ENCODE measurements at regions not wholly inside any gene's neighbourhood (a gene's known extent, or its start where the extent isn't known, plus 50 kb on each side); places are given as distances from the start of the nearest gene placed in this dataset.
"Not testable (repeated sequence)": the region's sequence is repeated elsewhere in the genome, so short reads cannot be mapped to it uniquely, and the experiment has no call there.

DNA sequence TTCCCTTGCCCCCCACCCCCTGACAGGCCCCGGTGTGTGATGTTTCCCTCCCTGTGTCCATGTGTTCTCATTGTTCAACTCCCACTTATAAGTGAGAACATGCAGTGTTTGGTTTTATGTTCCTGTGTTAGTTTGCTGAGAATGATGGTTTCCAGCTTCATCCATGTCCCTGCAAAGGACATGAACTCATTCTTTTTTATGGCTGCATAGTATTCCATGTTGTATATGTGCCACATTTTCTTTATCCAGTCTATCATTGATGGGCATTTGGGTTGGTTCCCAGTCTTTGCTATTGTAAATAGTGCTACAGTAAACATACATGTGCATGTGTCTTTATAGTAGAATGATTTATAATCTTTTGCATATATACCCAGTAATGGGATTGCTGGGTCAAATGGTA lies 287.4 kb downstream of the UTRN start:
- not testable (repeated sequence) for TF ChIP-seq SP1 (IDR thresholded peaks at IDR 0.05); TARDBP (IDR thresholded peaks at IDR 0.05); NFRKB (IDR thresholded peaks at IDR 0.05); BHLHE40 (IDR thresholded peaks at IDR 0.05; ENCODE audit: borderline replicate concordance)
- TF ChIP-seq, protein P1, sequence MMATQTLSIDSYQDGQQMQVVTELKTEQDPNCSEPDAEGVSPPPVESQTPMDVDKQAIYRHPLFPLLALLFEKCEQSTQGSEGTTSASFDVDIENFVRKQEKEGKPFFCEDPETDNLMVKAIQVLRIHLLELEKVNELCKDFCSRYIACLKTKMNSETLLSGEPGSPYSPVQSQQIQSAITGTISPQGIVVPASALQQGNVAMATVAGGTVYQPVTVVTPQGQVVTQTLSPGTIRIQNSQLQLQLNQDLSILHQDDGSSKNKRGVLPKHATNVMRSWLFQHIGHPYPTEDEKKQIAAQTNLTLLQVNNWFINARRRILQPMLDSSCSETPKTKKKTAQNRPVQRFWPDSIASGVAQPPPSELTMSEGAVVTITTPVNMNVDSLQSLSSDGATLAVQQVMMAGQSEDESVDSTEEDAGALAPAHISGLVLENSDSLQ (IDR thresholded peaks at IDR 0.05), result not testable (repeated sequence)
